GM04503 (cell line): ENCODE measurements at regions not wholly inside any gene's neighbourhood (a gene's known extent, or its start where the extent isn't known, plus 50 kb on each side); places are given as distances from the start of the nearest gene placed in this dataset.
"Not testable (repeated sequence)": the region's sequence is repeated elsewhere in the genome, so short reads cannot be mapped to it uniquely, and the experiment has no call there.

Experiments used
- DNase-seq: peaks from one replicate; pipeline ENCODE4 v3.0.0-alpha.2; 2012; ENCODE audit warnings: low read depth

DNA sequence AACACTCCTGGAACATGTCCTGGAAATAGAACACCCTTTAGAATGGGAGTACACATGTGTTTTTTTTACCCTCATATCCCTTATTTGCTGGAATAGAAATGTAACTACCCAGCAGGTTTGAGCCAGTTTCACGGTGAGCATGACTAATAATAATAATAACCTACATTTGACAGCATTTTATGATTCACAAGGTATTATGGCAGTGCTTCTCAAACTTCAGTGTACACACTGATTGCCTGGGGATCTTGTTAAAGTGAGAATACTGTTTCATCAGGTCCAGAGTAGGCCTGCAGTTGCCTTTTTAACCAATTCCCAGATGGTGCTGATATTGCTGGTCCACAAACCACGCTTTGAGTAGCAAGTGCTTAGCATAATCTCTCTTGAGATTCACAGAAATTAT, 63.9 kb downstream of the NFKBIZ start:
- no peak for DNase-seq

DNA sequence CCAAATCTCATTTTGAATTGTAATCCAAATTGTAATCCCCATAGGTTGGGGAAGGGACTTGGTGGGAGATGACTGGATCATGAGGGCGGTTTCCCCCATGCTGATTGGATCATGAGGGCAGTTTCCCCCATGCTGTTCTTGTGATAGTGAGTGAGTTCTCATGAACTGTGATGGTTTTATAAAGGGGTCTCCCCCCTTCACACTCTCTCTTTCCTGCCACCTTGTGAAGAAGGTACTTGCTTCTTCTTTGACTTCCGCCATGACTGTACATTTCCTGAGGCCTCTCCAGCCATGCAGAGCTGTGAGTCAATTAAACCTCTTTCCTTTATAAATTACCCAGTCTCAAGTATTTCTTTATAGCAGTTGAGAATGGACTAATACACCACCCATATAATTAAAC, 68.4 kb downstream of the NFKBIZ start:
- not testable (repeated sequence) for DNase-seq

DNA sequence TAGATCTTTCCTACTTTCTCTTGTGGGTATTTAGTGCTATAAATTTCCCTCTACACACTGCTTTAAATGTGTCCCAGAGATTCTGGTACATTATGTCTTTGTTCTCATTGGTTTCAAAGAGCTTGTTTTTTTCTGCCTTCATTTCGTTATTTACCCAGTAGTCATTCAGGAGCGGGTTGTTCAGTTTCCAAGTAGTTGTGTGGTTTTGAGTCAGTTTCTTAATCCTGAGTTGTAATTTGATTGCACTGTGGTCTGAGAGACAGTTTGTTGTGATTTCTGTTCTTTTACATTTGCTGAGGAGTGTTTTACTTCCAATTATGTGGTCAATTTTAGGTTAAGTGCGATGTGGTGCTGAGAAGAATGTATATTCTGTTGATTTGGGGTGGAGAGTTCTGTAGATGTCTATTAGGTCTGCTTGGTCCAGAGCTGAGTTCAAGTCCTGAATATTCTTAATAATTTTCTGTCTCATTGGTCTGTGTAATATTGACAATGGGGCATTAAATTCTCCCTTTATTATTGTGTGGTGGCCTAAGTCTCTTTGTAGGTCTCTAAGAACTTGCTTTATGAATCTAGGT, 72.9 kb downstream of the NFKBIZ start:
- DNase-seq: not testable (repeated sequence)

DNA sequence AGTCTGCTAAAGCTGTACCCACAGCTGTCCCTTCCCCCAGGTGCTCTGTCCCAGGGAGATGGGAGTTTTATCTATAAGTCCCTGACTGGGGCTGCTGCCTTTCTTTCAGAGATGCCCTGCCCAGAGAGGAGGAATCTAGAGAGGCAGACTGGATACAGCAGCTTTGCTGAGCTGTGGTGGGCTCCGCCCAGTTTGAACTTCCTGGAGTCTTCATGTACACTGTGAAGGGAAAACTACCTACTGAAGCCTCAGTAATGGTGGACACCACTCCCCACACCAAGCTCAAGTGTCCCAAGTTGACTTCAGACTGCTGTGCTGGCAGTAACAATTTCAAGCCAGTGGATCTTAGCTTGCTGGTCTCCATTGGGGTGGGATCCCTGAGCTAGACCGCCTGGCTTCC, 75.3 kb downstream of the NFKBIZ start:
- DNase-seq: not testable (repeated sequence)

DNA sequence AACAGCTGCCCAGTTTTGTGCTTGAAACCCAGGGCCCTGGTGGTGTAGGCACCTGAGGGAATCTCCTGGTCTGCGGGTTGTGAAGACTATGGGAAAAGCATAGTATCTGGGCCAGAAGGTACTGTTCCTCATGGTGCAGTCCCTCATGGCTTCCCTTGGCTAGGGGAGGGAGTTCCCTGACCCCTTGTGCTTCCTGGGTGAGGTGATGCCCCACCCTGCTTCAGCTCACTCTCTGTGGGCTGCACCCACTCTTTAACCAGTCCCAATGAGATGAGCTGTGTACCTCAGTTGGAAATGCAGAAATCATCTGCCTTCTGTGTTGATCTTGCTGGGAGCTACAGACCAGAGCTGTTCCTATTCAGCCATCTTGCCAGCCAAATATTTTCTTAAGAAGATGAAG, 75.8 kb downstream of the NFKBIZ start:
- not testable (repeated sequence) for DNase-seq

- no peak for DNase-seq
These were observed 76.2 kb downstream of the NFKBIZ start for GRCh38 chr3:101925564-101925963.

GRCh38 chr3:101926594-101927105, 77.3 kb downstream of the NFKBIZ start:
- no peak for DNase-seq

DNA sequence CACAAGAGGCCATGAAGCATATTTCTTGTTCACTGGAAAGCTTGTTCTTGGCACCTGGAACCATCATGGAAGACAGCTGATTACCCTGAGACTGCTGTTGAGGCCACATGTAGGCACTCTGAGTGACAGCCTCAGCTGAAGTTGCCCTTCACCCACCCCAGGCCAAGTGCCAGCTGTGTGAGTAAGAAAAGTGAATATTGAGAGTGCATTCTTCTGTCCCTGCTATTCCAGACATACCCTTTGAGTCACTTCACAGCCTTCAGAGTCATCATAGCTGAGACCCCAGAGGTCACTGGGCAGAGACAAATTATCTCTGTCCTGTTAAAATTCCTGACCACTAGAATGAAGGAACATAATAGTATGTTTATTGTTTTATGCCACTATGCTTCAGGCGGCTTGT, 79.6 kb downstream of the NFKBIZ start:
- DNase-seq: peak; percentile 45

DNA sequence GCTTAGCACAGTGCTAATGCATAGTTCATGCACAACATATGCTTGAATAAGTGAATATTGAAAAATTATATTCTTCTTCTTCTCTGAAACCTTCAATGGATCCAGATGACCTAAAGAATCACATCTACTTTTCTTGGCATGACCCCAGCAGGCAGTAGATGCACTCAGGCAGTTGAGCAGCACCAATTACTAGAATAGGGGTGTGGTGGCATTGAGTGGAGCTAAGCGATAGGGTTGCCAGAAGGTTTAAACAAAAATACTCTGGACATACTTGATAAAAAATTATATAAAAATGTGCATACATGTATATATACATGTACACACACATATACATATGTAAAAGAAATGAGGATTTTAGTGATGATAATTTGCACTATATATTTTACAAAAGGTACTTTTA, 81.8 kb downstream of the NFKBIZ start:
- no peak for DNase-seq

DNA sequence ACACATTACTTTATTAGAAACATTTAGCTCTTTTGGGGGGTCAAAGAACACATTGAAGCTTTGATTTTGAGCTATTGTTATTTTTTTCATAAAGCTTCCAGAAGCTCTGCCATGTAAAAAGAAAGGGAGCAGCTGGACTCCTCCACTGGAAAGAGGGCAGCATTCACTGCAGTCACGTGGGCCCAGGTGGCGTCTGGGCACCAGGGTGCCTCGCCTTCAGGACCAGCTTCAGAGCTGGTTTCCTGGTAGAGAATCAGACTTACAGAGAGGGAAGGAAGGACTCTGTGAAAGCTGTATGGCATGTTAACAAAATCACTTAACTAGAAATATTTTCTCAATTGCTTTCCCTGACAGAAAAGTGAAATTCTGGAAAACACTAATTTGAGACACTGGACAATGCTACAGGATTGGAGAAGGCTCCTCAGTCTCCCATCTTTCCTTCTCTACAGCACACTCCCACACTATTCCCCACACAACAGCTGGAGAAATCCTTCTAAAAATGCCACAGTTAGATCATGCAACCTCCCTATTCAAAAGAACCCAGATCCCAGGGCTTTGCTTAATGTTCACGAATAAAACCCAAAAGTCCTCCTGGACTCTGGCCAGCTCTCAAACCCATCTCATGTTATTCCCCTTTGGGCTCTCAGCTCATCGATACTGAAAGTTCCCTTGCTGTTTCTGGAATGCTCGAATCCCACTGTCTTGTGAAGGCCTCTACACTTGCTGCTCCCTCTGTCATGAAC, 83.2 kb downstream of the NFKBIZ start:
- DNase-seq: no peak

DNA sequence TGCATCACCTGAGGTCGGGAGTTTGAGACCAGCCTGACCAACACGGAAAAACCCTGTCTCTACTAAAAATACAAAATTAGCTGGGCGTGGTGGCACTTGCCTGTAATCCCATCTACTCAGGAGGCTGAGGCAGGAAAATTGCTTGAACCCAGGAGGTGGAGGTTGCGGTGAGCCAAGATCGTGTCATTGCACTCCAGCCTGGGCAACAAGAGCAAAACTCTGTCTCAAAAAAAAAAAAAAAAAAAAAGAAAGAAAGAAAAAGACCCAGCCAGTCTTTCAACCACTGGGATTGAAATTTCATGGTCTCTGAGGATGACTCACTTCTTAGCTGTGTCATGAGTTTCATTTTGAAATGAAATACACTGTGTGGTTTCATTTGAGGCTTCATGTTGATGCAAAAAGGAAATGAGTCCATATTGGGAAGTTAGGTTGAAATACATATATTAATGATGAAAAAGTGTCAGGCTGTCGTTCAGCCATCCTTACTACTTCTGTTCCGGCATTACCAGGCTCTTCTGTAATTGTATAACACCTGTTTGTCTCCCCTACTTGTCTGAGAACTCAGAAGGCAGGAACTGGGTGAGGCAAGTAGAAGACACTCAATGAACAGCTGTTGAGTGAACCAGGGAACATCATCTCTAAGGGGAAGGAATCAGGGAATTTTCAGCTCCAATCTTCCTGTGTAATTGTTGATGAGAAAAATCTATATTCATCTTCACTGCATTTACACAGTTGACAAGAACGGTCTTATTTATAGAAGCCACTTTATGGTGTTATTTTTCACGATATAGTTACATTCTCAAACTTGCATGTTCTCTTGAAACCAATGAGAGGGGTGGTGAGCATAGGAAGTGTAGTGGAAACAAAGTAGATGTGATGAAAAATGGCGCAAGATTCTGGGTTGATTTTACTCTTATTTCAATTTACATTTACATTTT, 87.4 kb downstream of the NFKBIZ start:
- peak; percentile 77 for DNase-seq

DNA sequence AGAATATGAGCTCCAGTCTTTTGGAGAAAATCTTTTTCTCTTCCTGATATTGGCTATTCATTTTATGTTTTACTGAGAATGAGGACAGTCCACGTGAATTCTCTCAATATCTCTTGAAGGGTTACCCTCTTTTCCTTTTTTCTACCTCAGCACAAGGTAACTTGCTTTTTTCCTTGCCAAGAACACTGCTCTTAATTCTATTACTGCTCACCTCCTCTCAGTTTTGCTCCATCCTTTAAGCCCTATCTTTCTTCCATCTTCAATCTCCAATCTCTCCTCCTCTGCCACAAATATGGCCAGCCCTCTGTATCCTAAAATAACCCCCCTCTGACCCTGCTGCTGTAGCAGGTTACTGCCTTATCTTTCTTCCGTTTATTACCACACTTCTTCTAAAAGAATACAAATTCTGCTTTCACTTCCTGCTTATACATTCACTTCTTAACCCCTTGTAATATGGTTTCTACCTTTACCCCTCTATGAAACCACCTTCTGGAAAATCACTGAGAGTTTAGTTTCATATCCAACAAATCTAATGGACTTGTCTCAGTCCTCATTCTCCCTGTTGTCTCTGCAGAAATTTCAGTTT, 89.0 kb downstream of the NFKBIZ start:
- no peak for DNase-seq

GRCh38 chr3:101939361-101940049, 90.2 kb downstream of the NFKBIZ start:
- no peak for DNase-seq

DNA sequence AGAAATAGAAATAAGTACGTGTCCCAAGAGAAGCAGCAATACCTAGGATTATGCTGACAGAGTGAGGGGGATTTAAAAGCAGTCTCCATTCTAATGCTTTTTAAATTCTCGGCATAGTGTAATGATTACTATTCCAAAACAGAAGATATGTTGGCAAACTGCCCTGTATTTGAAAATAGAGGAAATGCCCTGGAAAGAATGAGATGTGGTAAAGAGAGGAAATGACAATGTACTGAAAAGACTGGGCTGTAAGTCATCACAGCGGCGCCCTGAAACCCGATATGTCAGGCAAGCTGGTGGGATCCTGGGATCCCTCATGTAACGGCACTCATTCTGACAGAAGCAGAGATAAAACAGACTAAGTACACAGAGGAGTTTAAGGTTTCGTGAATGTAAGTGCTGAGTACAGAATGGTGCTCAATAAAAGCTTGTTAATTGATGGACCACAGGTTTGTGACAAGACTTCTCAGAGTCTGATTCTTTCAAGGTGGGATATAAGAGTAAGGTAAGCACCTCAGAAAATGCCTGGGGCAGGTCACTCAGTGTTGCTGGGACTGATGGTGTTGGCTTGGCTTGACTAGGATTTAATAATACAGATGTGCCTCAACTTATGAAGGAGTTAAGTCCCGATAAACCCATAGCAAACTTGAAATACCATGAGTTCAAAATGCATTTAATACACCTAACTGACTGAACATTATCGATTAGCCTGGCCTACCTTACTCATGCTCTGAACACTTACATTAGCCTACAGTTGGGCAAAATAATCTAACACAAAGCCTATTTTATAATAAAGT, 91.4 kb downstream of the NFKBIZ start:
- DNase-seq: peak; percentile 88

GRCh38 chr3:101941318-101942040, 92.2 kb downstream of the NFKBIZ start:
- DNase-seq: no peak

DNA sequence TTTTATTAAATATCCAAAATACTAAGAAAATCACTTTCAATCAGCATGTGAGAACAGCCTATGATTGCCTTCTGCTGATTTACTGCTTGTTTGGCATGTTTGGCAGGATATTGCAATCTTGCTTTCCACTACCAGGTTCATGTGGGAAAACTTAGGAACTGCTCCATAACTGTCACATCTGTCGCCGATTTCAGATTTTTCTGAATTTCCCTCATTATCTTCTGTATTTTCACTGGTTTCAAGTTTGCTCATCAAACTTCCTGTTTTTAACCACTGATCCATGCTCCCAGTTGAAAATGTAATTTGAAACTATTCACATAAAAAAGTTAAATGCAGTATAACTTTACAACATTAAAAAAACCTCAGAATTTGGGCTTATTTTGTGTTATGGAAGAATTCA, 93.0 kb downstream of the NFKBIZ start:
- DNase-seq: no peak

DNA sequence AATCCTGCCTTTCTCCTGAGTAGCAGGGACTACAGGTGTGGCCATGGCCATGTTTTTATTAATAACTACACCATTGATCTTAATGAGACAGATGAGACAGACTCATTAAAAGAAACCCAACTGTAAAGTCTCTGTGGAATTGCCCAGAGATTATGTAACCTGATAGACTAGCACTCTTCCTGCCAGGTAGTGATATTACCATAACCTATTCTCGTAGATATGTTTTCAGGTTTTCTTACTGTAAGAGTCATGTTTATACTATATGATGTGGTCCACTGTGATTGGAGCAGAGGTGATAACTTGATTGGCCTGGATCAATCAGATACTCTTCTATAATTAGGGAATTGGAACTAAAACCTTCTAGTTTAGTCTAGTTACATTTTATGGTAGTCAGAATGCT, 93.7 kb downstream of the NFKBIZ start:
- DNase-seq: no peak

DNA sequence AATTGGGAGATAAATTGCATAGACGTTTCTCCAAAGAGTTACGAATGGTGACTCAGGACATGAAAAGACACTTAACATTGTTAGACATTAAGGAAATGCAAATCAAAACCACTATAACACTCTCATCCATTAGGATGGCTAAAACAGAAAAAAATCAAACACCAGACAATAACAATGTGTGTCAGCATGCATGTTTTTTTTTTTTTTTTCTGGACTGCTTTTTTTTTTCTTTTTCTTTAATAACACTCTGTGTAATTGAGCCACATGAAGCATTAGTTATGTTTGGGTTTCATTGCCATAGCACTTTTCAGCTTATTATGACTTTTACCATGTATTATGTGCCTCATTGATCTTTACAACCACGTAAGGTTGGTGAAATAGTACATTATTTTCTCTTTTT, 95.0 kb downstream of the NFKBIZ start:
- no peak for DNase-seq

DNA sequence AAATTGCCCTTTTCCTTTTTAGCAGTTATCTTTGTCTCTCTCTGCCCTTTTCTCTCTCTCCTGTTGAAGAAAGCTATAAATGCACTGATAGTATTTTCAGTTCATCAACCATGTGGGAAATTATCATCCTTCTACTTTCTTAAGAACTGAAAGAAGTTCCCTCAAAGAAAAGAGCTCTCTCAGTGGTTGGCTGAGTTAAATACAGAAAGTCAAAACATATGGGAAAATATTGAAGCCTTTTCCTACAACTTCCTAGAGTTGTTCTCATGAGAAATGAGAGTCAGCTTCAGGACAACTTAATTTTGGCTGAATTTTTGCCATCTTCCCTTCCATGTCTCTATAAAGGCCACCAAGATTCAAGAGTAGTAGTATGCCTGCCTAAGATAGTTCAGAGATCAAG, 96.7 kb downstream of the NFKBIZ start:
- DNase-seq: no peak

GRCh38 chr3:101946906-101947305, 97.6 kb downstream of the NFKBIZ start:
- no peak for DNase-seq
